Loucy (cell line): ENCODE measurements at regions not wholly inside any gene's neighbourhood (a gene's known extent, or its start where the extent isn't known, plus 50 kb on each side); places are given as distances from the start of the nearest gene placed in this dataset.

Experiments used
- EZH2phosphoT487 ChIP-seq: fragments of 200-600 bp; IDR thresholded peaks from 2 replicates; pipeline ENCODE4 v1.6.1; 2018; ENCODE audit warnings: antibody characterized with exemption, mild to moderate bottlenecking, moderate library complexity, borderline replicate concordance
- TF ChIP-seq, protein P1 (sequence below): fragments of 200-600 bp; sonication (generic); conservative IDR thresholded peaks from 2 replicates; pipeline ENCODE4 v1.5.1; 2014; ENCODE audit warnings: mild to moderate bottlenecking, antibody characterized with exemption, low read length

DNA sequence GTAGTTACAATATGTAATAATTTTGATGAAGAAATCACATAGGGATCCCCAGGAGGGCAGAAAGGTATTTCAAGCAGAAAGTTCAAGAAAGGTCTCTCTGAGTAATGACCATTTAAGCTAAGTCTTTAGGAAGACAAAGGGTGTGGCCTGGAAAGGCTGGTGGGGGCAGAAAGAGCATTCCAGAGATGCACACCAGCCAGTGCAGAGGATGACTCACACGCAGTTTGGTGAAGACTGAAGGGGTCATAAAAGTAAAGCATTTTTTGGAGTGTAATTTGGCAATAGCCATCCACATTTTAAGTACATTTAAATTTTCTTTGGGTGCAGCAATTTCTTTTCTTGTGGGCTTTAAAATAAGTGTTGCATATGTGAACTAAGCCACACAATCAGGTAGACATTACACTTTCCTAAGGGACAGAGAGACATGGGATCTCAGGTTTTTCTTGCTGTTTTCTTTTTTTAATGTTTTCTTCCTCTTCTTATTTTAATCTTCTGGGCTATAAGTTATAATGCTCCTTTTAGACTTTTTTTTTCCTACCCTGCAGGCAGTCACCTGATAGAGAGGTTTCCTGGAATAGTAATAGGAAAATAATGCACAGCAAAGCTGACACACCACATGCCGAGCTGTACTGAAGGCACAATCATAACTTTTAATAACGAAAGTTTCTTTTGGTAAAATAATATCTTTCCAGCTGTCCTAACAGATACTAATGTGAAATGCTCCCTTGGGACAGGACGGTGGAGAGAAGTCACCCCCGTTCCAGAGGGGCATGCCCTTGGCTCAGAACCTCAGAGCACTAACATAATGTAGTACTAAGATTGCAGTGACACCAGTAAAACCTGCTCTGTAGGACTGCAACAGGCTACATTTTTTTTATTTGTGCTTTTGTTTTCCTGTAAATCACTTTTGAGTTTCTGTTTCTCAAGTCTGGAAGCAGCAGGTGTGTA lies 49.6 kb upstream of the PTPRK start:
- TF ChIP-seq EZH2phosphoT487: no peak
- TF ChIP-seq, protein P1, sequence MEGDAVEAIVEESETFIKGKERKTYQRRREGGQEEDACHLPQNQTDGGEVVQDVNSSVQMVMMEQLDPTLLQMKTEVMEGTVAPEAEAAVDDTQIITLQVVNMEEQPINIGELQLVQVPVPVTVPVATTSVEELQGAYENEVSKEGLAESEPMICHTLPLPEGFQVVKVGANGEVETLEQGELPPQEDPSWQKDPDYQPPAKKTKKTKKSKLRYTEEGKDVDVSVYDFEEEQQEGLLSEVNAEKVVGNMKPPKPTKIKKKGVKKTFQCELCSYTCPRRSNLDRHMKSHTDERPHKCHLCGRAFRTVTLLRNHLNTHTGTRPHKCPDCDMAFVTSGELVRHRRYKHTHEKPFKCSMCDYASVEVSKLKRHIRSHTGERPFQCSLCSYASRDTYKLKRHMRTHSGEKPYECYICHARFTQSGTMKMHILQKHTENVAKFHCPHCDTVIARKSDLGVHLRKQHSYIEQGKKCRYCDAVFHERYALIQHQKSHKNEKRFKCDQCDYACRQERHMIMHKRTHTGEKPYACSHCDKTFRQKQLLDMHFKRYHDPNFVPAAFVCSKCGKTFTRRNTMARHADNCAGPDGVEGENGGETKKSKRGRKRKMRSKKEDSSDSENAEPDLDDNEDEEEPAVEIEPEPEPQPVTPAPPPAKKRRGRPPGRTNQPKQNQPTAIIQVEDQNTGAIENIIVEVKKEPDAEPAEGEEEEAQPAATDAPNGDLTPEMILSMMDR: no peak
